DMS53 treated with DMSO at 0.1 percent for 48 hours (cell line): ENCODE measurements at regions not wholly inside any gene's neighbourhood (a gene's known extent, or its start where the extent isn't known, plus 50 kb on each side); places are given as distances from the start of the nearest gene placed in this dataset.
"Not testable (repeated sequence)": the region's sequence is repeated elsewhere in the genome, so short reads cannot be mapped to it uniquely, and the experiment has no call there.

Source experiments
- DNase-seq: peaks from one replicate; lab custom pipeline; 2025; ENCODE audit not compliant: unreplicated experiment; lab: John Stamatoyannopoulos, UW

- DNase-seq: no peak
Observed at GRCh38 chr2:193841384-193842150, 1646.8 kb upstream of the TMEFF2 start.

GRCh38 chr2:193837111-193837738 is 1642.5 kb upstream of the TMEFF2 start:
- DNase-seq: no peak

GRCh38 chr2:193836424-193837006 is 1641.8 kb upstream of the TMEFF2 start:
- not testable (repeated sequence) for DNase-seq

GRCh38 chr2:193833895-193834294 is 1639.2 kb upstream of the TMEFF2 start:
- not testable (repeated sequence) for DNase-seq

- DNase-seq: no peak
Observed at GRCh38 chr2:193824474-193824873, 1629.7 kb upstream of the TMEFF2 start.

GRCh38 chr2:193818801-193819499 is 1624.2 kb upstream of the TMEFF2 start:
- no peak for DNase-seq

GRCh38 chr2:193816008-193816407 is 1621.3 kb upstream of the TMEFF2 start:
- peak; percentile 8 for DNase-seq

- DNase-seq: no peak
Observed at GRCh38 chr2:193810533-193810932, 1615.8 kb upstream of the TMEFF2 start.

- DNase-seq: no peak
Observed at GRCh38 chr2:193808877-193809276, 1614.1 kb upstream of the TMEFF2 start.

- peak; percentile 14 for DNase-seq
Observed at GRCh38 chr2:193806088-193806774, 1611.5 kb upstream of the TMEFF2 start.

GRCh38 chr2:193796847-193797246 is 1602.1 kb upstream of the TMEFF2 start:
- DNase-seq: no peak

GRCh38 chr2:193793914-193794313 is 1599.2 kb upstream of the TMEFF2 start:
- DNase-seq: no peak

- no peak for DNase-seq
Observed at GRCh38 chr2:193783681-193784080, 1588.9 kb upstream of the TMEFF2 start.

GRCh38 chr2:193778293-193778692 is 1583.6 kb upstream of the TMEFF2 start:
- DNase-seq: no peak

GRCh38 chr2:193776988-193777387 is 1582.3 kb upstream of the TMEFF2 start:
- DNase-seq: peak; percentile 43

GRCh38 chr2:193774166-193774565 is 1579.4 kb upstream of the TMEFF2 start:
- DNase-seq: no peak

GRCh38 chr2:193751299-193751698 is 1556.6 kb upstream of the TMEFF2 start:
- no peak for DNase-seq

GRCh38 chr2:193749485-193749884 is 1554.8 kb upstream of the TMEFF2 start:
- DNase-seq: no peak

- no peak for DNase-seq
Observed at GRCh38 chr2:193743089-193743488, 1548.4 kb upstream of the TMEFF2 start.

GRCh38 chr2:193738892-193739291 is 1544.2 kb upstream of the TMEFF2 start:
- DNase-seq: no peak

- no peak for DNase-seq
Observed at GRCh38 chr2:193712912-193713311, 1518.2 kb upstream of the TMEFF2 start.
